T-cell (primary cell): ENCODE measurements at regions not wholly inside any gene's neighbourhood (a gene's known extent, or its start where the extent isn't known, plus 50 kb on each side); places are given as distances from the start of the nearest gene placed in this dataset.
"Not testable (repeated sequence)": the region's sequence is repeated elsewhere in the genome, so short reads cannot be mapped to it uniquely, and the experiment has no call there.

Source experiments
- ATAC-seq, 4 experiments: fragments of 200-7000 bp in 3 of 4; fragments of 150-1000 bp in 1 of 4; cut with Tn5 transposase; replicated peaks in 1 of 4; 1 replicate in 3 of 4; 2 replicates in 1 of 4; pipeline ENCODE4 v1.10.0; 2021; ENCODE audit warnings: moderate library complexity in 3 of 4, mild to moderate bottlenecking in 2 of 4, moderate number of reproducible peaks in 1 of 4
- CTCF ChIA-PET, 2 donors: fragments of 300-600 bp; sonication (Branson Sonifier 250); formaldehyde crosslinking; loops; one replicate each; lab custom pipeline; 2022; ENCODE audit warnings: antibody characterized with exemption in 2 of 2; lab: Charles Lee
- POLR2A ChIA-PET, 2 donors: fragments of 300-600 bp; sonication (Branson Sonifier 250); formaldehyde crosslinking; loops; one replicate each; lab custom pipeline; 2022; ENCODE audit warnings: antibody characterized with exemption in 2 of 2; lab: Charles Lee
- DNase-seq, 35 experiments: peaks; one replicate each; pipeline versions ENCODE4 v3.0.0 to v3.0.0-alpha.2; 2013 to 2023
- H3K27ac ChIP-seq: one replicate; pipeline ENCODE4 v1.5.1; 2013; ENCODE audit warnings: low read length
- H3K27me3 ChIP-seq, 2 experiments: replicated peaks in 1 of 2; 1 replicate in 1 of 2; 2 replicates in 1 of 2; pipeline versions ENCODE4 v1.6.1 to v1.7.0; 2013; ENCODE audit warnings: low read length in 1 of 2, mixed read lengths in 1 of 2; ENCODE audit not compliant: control insufficient read depth in 2 of 2, insufficient read depth in 2 of 2; ENCODE audit errors: extremely low read depth in 1 of 2
- H3K36me3 ChIP-seq, 2 donors: 1 replicate in 1 of 2; 2 replicates in 1 of 2; pipeline versions ENCODE4 v1.6.1 to v1.7.0; 2013; ENCODE audit warnings: low read length in 1 of 2; ENCODE audit not compliant: control insufficient read depth in 2 of 2, insufficient read depth in 1 of 2; ENCODE audit errors: extremely low read depth in 1 of 2
- H3K4me1 ChIP-seq, 2 experiments: 1 replicate in 1 of 2; 2 replicates in 1 of 2; pipeline versions ENCODE4 v1.6.1 to v1.7.0; 2013; ENCODE audit warnings: low read length in 2 of 2, mixed read lengths in 1 of 2; ENCODE audit not compliant: insufficient read depth in 2 of 2, control insufficient read depth in 1 of 2; ENCODE audit errors: extremely low read depth in 1 of 2
- H3K4me3 ChIP-seq, 2 donors: 1 replicate in 1 of 2; 2 replicates in 1 of 2; pipeline versions ENCODE4 v1.5.1 to v1.7.0; 2013; ENCODE audit warnings: mild to moderate bottlenecking in 2 of 2, low read length in 1 of 2, moderate library complexity in 1 of 2; ENCODE audit not compliant: control insufficient read depth in 1 of 2; ENCODE audit errors: extremely low read depth in 1 of 2
- H3K9me3 ChIP-seq: 2 replicates; pipeline ENCODE4 v1.7.0; 2013
- H3K27ac Mint-ChIP-seq, 2 donors: one replicate each; pipeline ENCODE4 v1.8.0; 2020 to 2021; ENCODE audit warnings: mild to moderate bottlenecking in 2 of 2, mixed read lengths in 2 of 2
- H3K27me3 Mint-ChIP-seq, 2 donors: one replicate each; pipeline ENCODE4 v1.8.0; 2021 to 2022; ENCODE audit warnings: mixed read lengths in 2 of 2
- H3K36me3 Mint-ChIP-seq: one replicate; pipeline ENCODE4 v1.8.0; 2021; ENCODE audit warnings: mixed read lengths
- H3K4me1 Mint-ChIP-seq, 3 donors: one replicate each; pipeline ENCODE4 v1.8.0; 2020 to 2022; ENCODE audit warnings: mixed read lengths in 3 of 3, mild to moderate bottlenecking in 1 of 3
- H3K4me3 Mint-ChIP-seq, 3 donors: one replicate each; pipeline ENCODE4 v1.8.0; 2020 to 2022; ENCODE audit warnings: mild to moderate bottlenecking in 3 of 3, mixed read lengths in 3 of 3, moderate library complexity in 3 of 3
- H3K9me3 Mint-ChIP-seq, 3 donors: one replicate each; pipeline ENCODE4 v1.8.0; 2020 to 2022; ENCODE audit warnings: mixed read lengths in 3 of 3
- WGBS: methylation state at CpG from one replicate; pipeline ENCODE4 v1.1.5; 2013; ENCODE audit warnings: missing lambda C conversion rate; ENCODE audit not compliant: insufficient coverage; 5-methylcytosine and 5-hydroxymethylcytosine counted together

- CTCF ChIA-PET, POLR2A ChIA-PET, ATAC-seq, H3K4me3 ChIP-seq, H3K36me3 Mint-ChIP-seq, H3K27ac Mint-ChIP-seq, H3K27ac ChIP-seq, H3K4me1 Mint-ChIP-seq, H3K36me3 ChIP-seq, H3K27me3 ChIP-seq, H3K4me1 ChIP-seq, DNase-seq, H3K4me3 Mint-ChIP-seq, H3K9me3 ChIP-seq: not testable (repeated sequence)
- WGBS = 86% methylated on average over 21 of the region's 32 CpGs
- Mint-ChIP-seq H3K9me3 (peaks cover 3 to 14% (median 5%) of the 10 kb centered on the region in 3 donors), H3K27me3 (peaks cover 19% of the 10 kb centered on the region in 2 donors)
These were observed 178.3 kb downstream of the CDCA7 start for GRCh38 chr2:173532732-173533531.

GRCh38 chr2:173537694-173538093 is 183.0 kb downstream of the CDCA7 start:
- CTCF ChIA-PET = no interaction called here
- Mint-ChIP-seq H3K27ac (no peak overlapping the region), H3K4me3 (no peak overlapping the region), H3K36me3 (no peaks in the 10 kb centered on the region), H3K27me3 (peaks cover 20 to 33% of the 10 kb centered on the region in 2 donors), H3K4me1 (no peaks in the 10 kb centered on the region), H3K9me3 (peaks cover 3 to 14% (median 5%) of the 10 kb centered on the region in 3 donors)
- Histone ChIP-seq H3K9me3 (no peaks in the 10 kb centered on the region), H3K4me3 (no peak overlapping the region), H3K4me1 (no peaks in the 10 kb centered on the region), H3K27ac (no peak overlapping the region), H3K36me3 (no peaks in the 10 kb centered on the region), H3K27me3 (peaks cover 0 to 4% of the 10 kb centered on the region in 2 experiments)
- no peak for ATAC-seq
- no CpG with 5 or more reads among the region's 2 CpGs for WGBS
- POLR2A ChIA-PET = no interaction called here
- no peak for DNase-seq

- Histone ChIP-seq H3K4me3 (no peak overlapping the region), H3K36me3 (no peaks in the 10 kb centered on the region), H3K9me3 (no peaks in the 10 kb centered on the region), H3K4me1 (no peaks in the 10 kb centered on the region), H3K27ac (no peak overlapping the region), H3K27me3 (peaks cover 0 to 4% of the 10 kb centered on the region in 2 experiments)
- ChIA-PET CTCF (no interaction called here), POLR2A (no interaction called here)
- H3K36me3 Mint-ChIP-seq = no peaks in the 10 kb centered on the region
- H3K9me3 Mint-ChIP-seq = peaks cover 0 to 2% (median under 1%) of the 10 kb centered on the region in 3 donors
- H3K27ac Mint-ChIP-seq = no peak overlapping the region
- H3K4me1 Mint-ChIP-seq = no peaks in the 10 kb centered on the region
- ATAC-seq (no peak), DNase-seq (no peak)
- peaks cover 12 to 23% of the 10 kb centered on the region in 2 donors for H3K27me3 Mint-ChIP-seq
- 100% methylated on average over 1 of the region's 2 CpGs for WGBS
- no peak overlapping the region for H3K4me3 Mint-ChIP-seq
These were observed 184.9 kb downstream of the CDCA7 start for GRCh38 chr2:173539615-173540014.

GRCh38 chr2:173544641-173545363 is 190.1 kb downstream of the CDCA7 start:
- Histone ChIP-seq H3K36me3 (no peaks in the 10 kb centered on the region), H3K9me3 (no peaks in the 10 kb centered on the region), H3K4me3 (no peak overlapping the region), H3K4me1 (no peaks in the 10 kb centered on the region), H3K27me3 (peaks cover 0 to 7% of the 10 kb centered on the region in 2 experiments), H3K27ac (no peak overlapping the region)
- ChIA-PET POLR2A (no interaction called here), CTCF (no interaction called here)
- Mint-ChIP-seq H3K27me3 (peaks cover 14 to 19% of the 10 kb centered on the region in 2 donors), H3K9me3 (no peaks in the 10 kb centered on the region), H3K4me1 (no peaks in the 10 kb centered on the region), H3K4me3 (no peak overlapping the region), H3K27ac (no peak overlapping the region), H3K36me3 (no peaks in the 10 kb centered on the region)
- WGBS = 90% methylated on average over 4 of the region's 6 CpGs
- ATAC-seq (no peak), DNase-seq (no peak)

GRCh38 chr2:173545364-173545763 is 190.7 kb downstream of the CDCA7 start:
- no peaks in the 10 kb centered on the region for H3K9me3 ChIP-seq
- WGBS = 57% methylated on average over 3 of the region's 3 CpGs

GRCh38 chr2:173547499-173547898 is 192.8 kb downstream of the CDCA7 start:
- H3K9me3 Mint-ChIP-seq = peaks cover 0 to 11% (median 0%) of the 10 kb centered on the region in 3 donors
- peaks cover 20 to 26% of the 10 kb centered on the region in 2 donors for H3K27me3 Mint-ChIP-seq
- DNase-seq (no peak), ATAC-seq (no peak)
- Histone ChIP-seq H3K4me3 (no peak overlapping the region), H3K36me3 (no peaks in the 10 kb centered on the region), H3K9me3 (no peaks in the 10 kb centered on the region), H3K4me1 (no peaks in the 10 kb centered on the region), H3K27me3 (peaks cover 0 to 3% of the 10 kb centered on the region in 2 experiments), H3K27ac (no peak overlapping the region)
- ChIA-PET CTCF (interaction anchor here in 1 of 2 donors (0.6 kb wide), 1 partner anchor 215 kb away, joined by 7 read pairs; no protein-coding TSS in a partner anchor), POLR2A (no interaction called here)
- H3K4me1 Mint-ChIP-seq = no peaks in the 10 kb centered on the region
- WGBS = 68% methylated on average over 5 of the region's 6 CpGs
- H3K27ac Mint-ChIP-seq = no peak overlapping the region
- no peak overlapping the region for H3K4me3 Mint-ChIP-seq
- H3K36me3 Mint-ChIP-seq = no peaks in the 10 kb centered on the region

More at GRCh38 chr2:173545364-173545763, 190.7 kb downstream of the CDCA7 start:
- H3K4me1 ChIP-seq = no peaks in the 10 kb centered on the region
- H3K27me3 ChIP-seq = peaks cover 0 to 7% of the 10 kb centered on the region in 2 experiments
- CTCF ChIA-PET = no interaction called here
- H3K4me3 Mint-ChIP-seq = no peak overlapping the region
- POLR2A ChIA-PET = no interaction called here
- DNase-seq (no peak), ATAC-seq (no peak)
- H3K9me3 Mint-ChIP-seq = peaks cover 0 to 3% (median 0%) of the 10 kb centered on the region in 3 donors
- H3K36me3 ChIP-seq = no peaks in the 10 kb centered on the region
- peaks cover 14 to 15% of the 10 kb centered on the region in 2 donors for H3K27me3 Mint-ChIP-seq
- no peaks in the 10 kb centered on the region for H3K36me3 Mint-ChIP-seq
- no peak overlapping the region for H3K4me3 ChIP-seq
- H3K27ac ChIP-seq = no peak overlapping the region
- no peak overlapping the region for H3K27ac Mint-ChIP-seq
- H3K4me1 Mint-ChIP-seq = no peaks in the 10 kb centered on the region
